CD4-positive, CD25-positive, alpha-beta regulatory T cell (primary cell): ENCODE measurements at regions not wholly inside any gene's neighbourhood (a gene's known extent, or its start where the extent isn't known, plus 50 kb on each side); places are given as distances from the start of the nearest gene placed in this dataset.
A peak's percentile ranks its signal among the peaks of the same experiment; 100 is the strongest.

Experiments used
- ATAC-seq, 2 donors: fragments of 150-1000 bp; cut with Tn5 transposase; one replicate each; pipeline ENCODE4 v1.10.0; 2021; ENCODE audit warnings: low read depth in 2 of 2, moderate number of reproducible peaks in 2 of 2, moderate library complexity in 1 of 2
- DNase-seq, 3 donors: peaks; one replicate each; pipeline versions ENCODE4 v3.0.0 to v3.0.0-alpha.2; 2012 to 2022; ENCODE audit warnings: mixed read lengths in 1 of 3
- H3K27ac ChIP-seq: one replicate; pipeline ENCODE4 v1.7.0; 2013; ENCODE audit warnings: mild to moderate bottlenecking, low read length; ENCODE audit not compliant: insufficient read depth, poor library complexity, severe bottlenecking
- H3K27me3 ChIP-seq: one replicate; pipeline ENCODE4 v1.7.0; 2013; ENCODE audit warnings: low read length; ENCODE audit not compliant: control insufficient read depth, insufficient read depth
- H3K36me3 ChIP-seq: one replicate; pipeline ENCODE4 v1.7.0; 2013; ENCODE audit warnings: mild to moderate bottlenecking, low read length, moderate library complexity; ENCODE audit not compliant: control insufficient read depth, insufficient read depth
- H3K4me1 ChIP-seq: 2 replicates; pipeline ENCODE4 v1.7.0; 2013; ENCODE audit warnings: mild to moderate bottlenecking, low read length; ENCODE audit not compliant: insufficient read depth, control insufficient read depth, poor library complexity, severe bottlenecking
- H3K4me3 ChIP-seq: one replicate; pipeline ENCODE4 v1.7.0; 2013; ENCODE audit warnings: low read depth, mild to moderate bottlenecking, low read length, moderate library complexity
- H3K9me3 ChIP-seq, 2 experiments: 1 replicate in 1 of 2; 2 replicates in 1 of 2; pipeline ENCODE4 v1.7.0; 2013; ENCODE audit warnings: low read length in 2 of 2, mild to moderate bottlenecking in 1 of 2, moderate library complexity in 1 of 2; ENCODE audit not compliant: control insufficient read depth in 2 of 2
- H3K27ac Mint-ChIP-seq, 3 donors: one replicate each; pipeline ENCODE4 v1.8.0; 2020 to 2022; ENCODE audit warnings: mild to moderate bottlenecking in 3 of 3, mixed read lengths in 3 of 3, moderate library complexity in 2 of 3
- H3K27me3 Mint-ChIP-seq: one replicate; pipeline ENCODE4 v1.8.0; 2022; ENCODE audit warnings: mild to moderate bottlenecking, mixed read lengths
- H3K36me3 Mint-ChIP-seq: one replicate; pipeline ENCODE4 v1.8.0; 2020; ENCODE audit warnings: mixed read lengths
- H3K4me1 Mint-ChIP-seq, 4 donors: one replicate each; pipeline ENCODE4 v1.8.0; 2020 to 2022; ENCODE audit warnings: mixed read lengths in 4 of 4, mild to moderate bottlenecking in 1 of 4
- H3K4me3 Mint-ChIP-seq, 4 donors: one replicate each; pipeline ENCODE4 v1.8.0; 2020 to 2022; ENCODE audit warnings: mild to moderate bottlenecking in 4 of 4, mixed read lengths in 4 of 4, moderate library complexity in 3 of 4
- H3K9me3 Mint-ChIP-seq, 7 donors: one replicate each; pipeline ENCODE4 v1.8.0; 2020 to 2022; ENCODE audit warnings: mixed read lengths in 7 of 7, mild to moderate bottlenecking in 3 of 7, moderate library complexity in 2 of 7

- DNase-seq (no peak), ATAC-seq (no peak)
- H3K9me3 Mint-ChIP-seq = peaks cover 0 to 2% (median 0%) of the 10 kb centered on the region in 7 donors
- no peak overlapping the region for H3K27ac Mint-ChIP-seq
- no peaks in the 10 kb centered on the region for H3K27me3 ChIP-seq
- no peaks in the 10 kb centered on the region for H3K4me1 Mint-ChIP-seq
- H3K4me3 ChIP-seq = no peak overlapping the region
- H3K4me3 Mint-ChIP-seq = no peak overlapping the region
- no peaks in the 10 kb centered on the region for H3K9me3 ChIP-seq
- H3K36me3 Mint-ChIP-seq = no peaks in the 10 kb centered on the region
- H3K36me3 ChIP-seq = no peaks in the 10 kb centered on the region
- H3K4me1 ChIP-seq = no peaks in the 10 kb centered on the region
- no peak overlapping the region for H3K27ac ChIP-seq
- no peaks in the 10 kb centered on the region for H3K27me3 Mint-ChIP-seq
These were observed 244.0 kb upstream of the DAAM1 start for GRCh38 chr14:58944343-58944967.

- Mint-ChIP-seq H3K4me3 (no peak overlapping the region), H3K4me1 (no peaks in the 10 kb centered on the region), H3K27me3 (no peaks in the 10 kb centered on the region), H3K27ac (no peak overlapping the region), H3K36me3 (no peaks in the 10 kb centered on the region), H3K9me3 (peaks cover 0 to 2% (median 0%) of the 10 kb centered on the region in 7 donors)
- Histone ChIP-seq H3K4me3 (no peak overlapping the region), H3K4me1 (no peaks in the 10 kb centered on the region), H3K27ac (no peak overlapping the region), H3K36me3 (no peaks in the 10 kb centered on the region), H3K27me3 (no peaks in the 10 kb centered on the region), H3K9me3 (no peaks in the 10 kb centered on the region)
- ATAC-seq (no peak), DNase-seq (no peak)
These were observed 243.5 kb upstream of the DAAM1 start for GRCh38 chr14:58944968-58945356.

GRCh38 chr14:58946431-58946830 lies 242.0 kb upstream of the DAAM1 start:
- Mint-ChIP-seq H3K27ac (no peak overlapping the region), H3K9me3 (peaks cover 0 to 2% (median 0%) of the 10 kb centered on the region in 7 donors), H3K4me3 (no peak overlapping the region), H3K4me1 (no peaks in the 10 kb centered on the region), H3K27me3 (peaks cover 4% of the 10 kb centered on the region), H3K36me3 (no peaks in the 10 kb centered on the region)
- H3K9me3 ChIP-seq = no peaks in the 10 kb centered on the region
- H3K36me3 ChIP-seq = no peaks in the 10 kb centered on the region
- DNase-seq (no peak), ATAC-seq (no peak)
- H3K4me3 ChIP-seq = no peak overlapping the region
- no peak overlapping the region for H3K27ac ChIP-seq
- no peaks in the 10 kb centered on the region for H3K4me1 ChIP-seq
- H3K27me3 ChIP-seq = no peaks in the 10 kb centered on the region

GRCh38 chr14:58947156-58947555 lies 241.3 kb upstream of the DAAM1 start:
- Mint-ChIP-seq H3K4me1 (no peaks in the 10 kb centered on the region), H3K27ac (no peak overlapping the region), H3K4me3 (no peak overlapping the region), H3K9me3 (peaks cover 0 to 2% (median 0%) of the 10 kb centered on the region in 7 donors), H3K27me3 (peaks cover 4% of the 10 kb centered on the region), H3K36me3 (no peaks in the 10 kb centered on the region)
- Histone ChIP-seq H3K36me3 (no peaks in the 10 kb centered on the region), H3K9me3 (no peaks in the 10 kb centered on the region), H3K4me3 (no peak overlapping the region), H3K4me1 (no peaks in the 10 kb centered on the region), H3K27ac (no peak overlapping the region), H3K27me3 (no peaks in the 10 kb centered on the region)
- ATAC-seq = no peak
- no peak for DNase-seq

GRCh38 chr14:58947814-58948445 lies 240.5 kb upstream of the DAAM1 start:
- Mint-ChIP-seq H3K4me3 (no peak overlapping the region), H3K27me3 (peaks cover 7% of the 10 kb centered on the region), H3K9me3 (peaks cover 0 to 2% (median 0%) of the 10 kb centered on the region in 7 donors), H3K4me1 (no peaks in the 10 kb centered on the region), H3K36me3 (no peaks in the 10 kb centered on the region), H3K27ac (no peak overlapping the region)
- Histone ChIP-seq H3K9me3 (no peaks in the 10 kb centered on the region), H3K4me1 (no peaks in the 10 kb centered on the region), H3K27ac (no peak overlapping the region), H3K36me3 (no peaks in the 10 kb centered on the region), H3K27me3 (peaks cover 3% of the 10 kb centered on the region), H3K4me3 (no peak overlapping the region)
- peak in 1 of 3 donors; percentile 0 for DNase-seq
- no peak for ATAC-seq

DNA sequence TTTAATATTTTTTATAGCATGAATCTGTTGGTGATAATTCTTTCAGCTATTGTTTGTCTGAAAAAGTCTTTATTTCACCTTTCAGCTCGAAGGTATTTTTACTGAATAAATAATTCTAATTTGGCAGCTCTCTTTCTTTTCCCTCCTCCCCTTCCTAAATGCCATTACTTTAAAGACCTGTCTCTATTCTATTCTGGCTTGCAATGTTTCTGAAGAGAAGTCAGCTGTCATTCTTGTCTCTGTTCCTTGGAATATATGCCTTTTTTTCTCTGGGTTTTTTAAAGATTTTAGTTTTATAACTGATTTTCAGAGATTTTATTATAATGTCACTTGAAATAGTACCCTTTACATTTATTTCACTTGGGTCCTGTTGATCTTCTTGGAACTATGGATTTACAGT lies 237.9 kb upstream of the DAAM1 start:
- H3K27me3 ChIP-seq = peaks cover 3% of the 10 kb centered on the region
- no peak overlapping the region for H3K4me3 ChIP-seq
- peaks cover 2% of the 10 kb centered on the region for H3K4me1 ChIP-seq
- H3K9me3 ChIP-seq = no peaks in the 10 kb centered on the region
- no peak for ATAC-seq
- no peaks in the 10 kb centered on the region for H3K36me3 ChIP-seq
- no peak for DNase-seq
- no peak overlapping the region for H3K4me3 Mint-ChIP-seq
- H3K4me1 Mint-ChIP-seq = no peaks in the 10 kb centered on the region
- no peak overlapping the region for H3K27ac Mint-ChIP-seq
- H3K27me3 Mint-ChIP-seq = peaks cover 17% of the 10 kb centered on the region
- no peaks in the 10 kb centered on the region for H3K36me3 Mint-ChIP-seq
- H3K9me3 Mint-ChIP-seq = peaks cover 0 to 2% (median 0%) of the 10 kb centered on the region in 7 donors
- H3K27ac ChIP-seq = no peak overlapping the region

DNA sequence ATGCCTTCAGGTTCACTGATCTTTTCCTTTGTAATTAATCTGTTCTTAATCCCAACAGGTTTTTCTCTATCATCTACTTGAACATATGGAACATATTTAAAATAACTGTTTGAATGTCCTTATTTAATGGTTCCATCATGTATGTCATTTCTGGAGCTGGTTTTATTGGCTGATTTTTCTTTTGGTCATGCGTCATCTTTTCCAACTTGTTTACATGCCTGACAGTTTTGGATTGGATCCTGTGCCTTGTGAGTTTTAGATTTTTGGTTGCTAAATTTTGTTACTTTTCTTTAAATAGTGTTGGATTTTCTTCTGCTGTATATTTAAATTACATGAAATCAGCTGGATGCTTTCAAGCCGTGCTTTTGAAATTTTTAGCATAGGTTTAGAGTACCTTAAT lies 237.3 kb upstream of the DAAM1 start:
- no peaks in the 10 kb centered on the region for H3K4me1 Mint-ChIP-seq
- ATAC-seq (no peak), DNase-seq (no peak)
- peaks cover 0 to 2% (median 0%) of the 10 kb centered on the region in 7 donors for H3K9me3 Mint-ChIP-seq
- H3K4me3 ChIP-seq = no peak overlapping the region
- peaks cover 3% of the 10 kb centered on the region for H3K27me3 ChIP-seq
- H3K9me3 ChIP-seq = no peaks in the 10 kb centered on the region
- H3K36me3 ChIP-seq = no peaks in the 10 kb centered on the region
- H3K27me3 Mint-ChIP-seq = peaks cover 17% of the 10 kb centered on the region
- H3K4me3 Mint-ChIP-seq = no peak overlapping the region
- no peak overlapping the region for H3K27ac Mint-ChIP-seq
- H3K36me3 Mint-ChIP-seq = no peaks in the 10 kb centered on the region
- H3K27ac ChIP-seq = no peak overlapping the region
- peaks cover 2% of the 10 kb centered on the region for H3K4me1 ChIP-seq

- peaks cover 0 to 6% (median 0%) of the 10 kb centered on the region in 7 donors for H3K9me3 Mint-ChIP-seq
- H3K36me3 Mint-ChIP-seq = no peaks in the 10 kb centered on the region
- Histone ChIP-seq H3K36me3 (no peaks in the 10 kb centered on the region), H3K4me1 (peaks cover 2% of the 10 kb centered on the region), H3K9me3 (no peaks in the 10 kb centered on the region), H3K27me3 (peaks cover 3% of the 10 kb centered on the region), H3K4me3 (no peak overlapping the region), H3K27ac (no peak overlapping the region)
- DNase-seq = no peak
- no peak overlapping the region for H3K27ac Mint-ChIP-seq
- peaks cover 17% of the 10 kb centered on the region for H3K27me3 Mint-ChIP-seq
- no peak for ATAC-seq
- H3K4me1 Mint-ChIP-seq = no peaks in the 10 kb centered on the region
- no peak overlapping the region for H3K4me3 Mint-ChIP-seq
These were observed 234.4 kb upstream of the DAAM1 start for GRCh38 chr14:58954052-58954451.
